Mesenchymal stem cell (in vitro differentiated cells and primary cell): ENCODE measurements at regions not wholly inside any gene's neighbourhood (a gene's known extent, or its start where the extent isn't known, plus 50 kb on each side); places are given as distances from the start of the nearest gene placed in this dataset.

ENCODE experiments used
- DNase-seq: peaks from one replicate; pipeline ENCODE4 v3.0.0-alpha.2; 2013
- H2AFZ ChIP-seq: one replicate; pipeline ENCODE4 v1.6.1; 2013; ENCODE audit warnings: low read depth, mild to moderate bottlenecking, control low read depth, inconsistent platforms, low read length, moderate library complexity
- H2AK5ac ChIP-seq: 2 replicates; pipeline ENCODE4 v1.6.1; 2013; ENCODE audit warnings: low read length, moderate library complexity, mild to moderate bottlenecking, inconsistent platforms; ENCODE audit not compliant: severe bottlenecking
- H2BK120ac ChIP-seq: one replicate; pipeline ENCODE4 v1.6.1; 2013; ENCODE audit warnings: low read depth, mild to moderate bottlenecking, inconsistent platforms, low read length, moderate library complexity
- H2BK12ac ChIP-seq, 2 experiments: one replicate each; pipeline ENCODE4 v1.6.1; 2013; ENCODE audit warnings: inconsistent platforms in 2 of 2, low read length in 2 of 2, mild to moderate bottlenecking in 2 of 2, moderate library complexity in 2 of 2, control low read depth in 1 of 2
- H2BK15ac ChIP-seq: one replicate; pipeline ENCODE4 v1.6.1; 2013; ENCODE audit warnings: mild to moderate bottlenecking, low read depth, inconsistent platforms; ENCODE audit not compliant: poor library complexity, severe bottlenecking
- H2BK5ac ChIP-seq: 2 replicates; pipeline ENCODE4 v1.6.1; 2013; ENCODE audit warnings: low read depth, mild to moderate bottlenecking, low read length, control low read depth, inconsistent platforms; ENCODE audit not compliant: poor library complexity, severe bottlenecking
- H3K14ac ChIP-seq, 2 experiments: one replicate each; pipeline ENCODE4 v1.6.1; 2013; ENCODE audit warnings: inconsistent platforms in 2 of 2, low read length in 2 of 2, control low read depth in 1 of 2, mild to moderate bottlenecking in 1 of 2, moderate library complexity in 1 of 2
- H3K18ac ChIP-seq, 2 experiments: one replicate each; pipeline ENCODE4 v1.6.1; 2013; ENCODE audit warnings: inconsistent platforms in 2 of 2, low read length in 2 of 2, control low read depth in 1 of 2, low read depth in 1 of 2, mild to moderate bottlenecking in 1 of 2
- H3K23ac ChIP-seq, 2 experiments: one replicate each; pipeline ENCODE4 v1.6.1; 2013; ENCODE audit warnings: inconsistent platforms in 2 of 2, low read length in 2 of 2, mild to moderate bottlenecking in 2 of 2, moderate library complexity in 2 of 2, control low read depth in 1 of 2
- H3K27ac ChIP-seq: 2 replicates; pipeline ENCODE4 v1.5.1; 2013; ENCODE audit warnings: mild to moderate bottlenecking, moderate library complexity, low read length, control low read depth, inconsistent platforms; ENCODE audit not compliant: poor library complexity, severe bottlenecking
- H3K27me3 ChIP-seq, 2 experiments: 2 replicates each; pipeline versions ENCODE4 v1.6.1 to v1.7.0; 2013; ENCODE audit warnings: low read length in 2 of 2, mild to moderate bottlenecking in 2 of 2, moderate library complexity in 2 of 2, control low read depth in 1 of 2, inconsistent platforms in 1 of 2; ENCODE audit not compliant: control insufficient read depth in 1 of 2, insufficient read depth in 1 of 2
- H3K36me3 ChIP-seq, 2 experiments: 2 replicates each; pipeline versions ENCODE4 v1.6.1 to v1.7.0; 2013; ENCODE audit warnings: low read length in 2 of 2, control low read depth in 1 of 2, inconsistent platforms in 1 of 2, low read depth in 1 of 2, mild to moderate bottlenecking in 1 of 2; ENCODE audit not compliant: insufficient read depth in 2 of 2, control insufficient read depth in 1 of 2
- H3K4ac ChIP-seq, 2 experiments: one replicate each; pipeline ENCODE4 v1.6.1; 2013; ENCODE audit warnings: inconsistent platforms in 2 of 2, low read length in 2 of 2, mild to moderate bottlenecking in 2 of 2, moderate library complexity in 2 of 2, control low read depth in 1 of 2, low read depth in 1 of 2
- H3K4me1 ChIP-seq: 2 replicates; pipeline ENCODE4 v1.6.1; 2013; ENCODE audit warnings: low read depth, low read length, control low read depth; ENCODE audit not compliant: control insufficient read depth, insufficient read depth
- H3K4me2 ChIP-seq: 2 replicates; pipeline ENCODE4 v1.6.1; 2013; ENCODE audit warnings: low read length, mild to moderate bottlenecking, inconsistent platforms; ENCODE audit not compliant: poor library complexity, severe bottlenecking
- H3K4me3 ChIP-seq, 2 experiments: 2 replicates each; pipeline versions ENCODE4 v1.5.1 to v1.7.0; 2013; ENCODE audit warnings: low read length in 2 of 2, mild to moderate bottlenecking in 2 of 2, control low read depth in 1 of 2, low read depth in 1 of 2; ENCODE audit not compliant: insufficient read depth in 1 of 2
- H3K79me1 ChIP-seq: replicated peaks from 2 replicates; pipeline ENCODE4 v1.6.1; 2013; ENCODE audit warnings: mild to moderate bottlenecking, control low read depth, low read length, inconsistent platforms; ENCODE audit not compliant: poor library complexity, severe bottlenecking
- H3K9ac ChIP-seq: 2 replicates; pipeline ENCODE4 v1.7.0; 2013; ENCODE audit warnings: mild to moderate bottlenecking, low read length, moderate library complexity
- H3K9me3 ChIP-seq: 2 replicates; pipeline ENCODE4 v1.7.0; 2013; ENCODE audit warnings: mild to moderate bottlenecking, low read length; ENCODE audit not compliant: control insufficient read depth
- H4K8ac ChIP-seq: one replicate; pipeline ENCODE4 v1.6.1; 2013; ENCODE audit warnings: inconsistent platforms, mild to moderate bottlenecking, low read length, moderate library complexity
- H4K91ac ChIP-seq: one replicate; pipeline ENCODE4 v1.6.1; 2013; ENCODE audit warnings: mild to moderate bottlenecking, low read length, inconsistent platforms
- WGBS: methylation state at CpG from one replicate; pipeline ENCODE4 v1.1.7; 2013; ENCODE audit warnings: mixed read lengths; 5-methylcytosine and 5-hydroxymethylcytosine counted together

GRCh38 chr2:235279965-235280364 lies 213.9 kb upstream of the AGAP1 start:
- Histone ChIP-seq H3K79me1 (no peaks in the 10 kb centered on the region), H3K27me3 (no peaks in the 10 kb centered on the region), H4K8ac (no peak overlapping the region), H4K91ac (no peak overlapping the region), H3K9me3 (no peaks in the 10 kb centered on the region), H3K36me3 (no peaks in the 10 kb centered on the region), H3K23ac (no peak overlapping the region), H3K4me1 (no peaks in the 10 kb centered on the region), H3K4me2 (no peak overlapping the region), H3K18ac (no peak overlapping the region), H3K4ac (no peak overlapping the region), H2AFZ (no peak overlapping the region), H3K27ac (no peak overlapping the region), H3K4me3 (no peak overlapping the region), H2BK5ac (no peak overlapping the region), H3K14ac (no peak overlapping the region), H2BK120ac (no peak overlapping the region), H2BK12ac (no peak overlapping the region), H3K9ac (no peak overlapping the region), H2BK15ac (no peak overlapping the region), H2AK5ac (no peak overlapping the region)
- 67% methylated on average over 1 of the region's 1 CpG for WGBS
- no peak for DNase-seq

DNA sequence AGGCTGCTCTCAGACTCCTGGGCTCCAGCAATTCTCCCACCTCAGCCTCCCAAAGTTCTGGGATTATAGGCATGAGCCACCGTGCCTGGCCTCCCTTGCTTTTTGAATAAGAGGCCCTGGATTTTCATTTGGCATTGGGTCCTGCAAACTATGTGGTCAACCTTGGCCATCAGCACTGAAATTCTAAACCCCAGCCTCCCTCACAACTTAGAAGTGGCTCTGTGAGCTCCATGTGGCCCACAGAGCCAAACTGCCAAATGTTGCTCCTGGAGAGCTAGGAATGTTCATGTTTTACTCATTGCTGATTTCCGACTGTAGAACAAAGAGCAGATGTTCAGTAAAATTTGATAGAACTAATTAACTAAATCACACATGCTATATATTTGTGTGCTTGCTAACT lies 210.6 kb upstream of the AGAP1 start:
- no peak overlapping the region for H2AK5ac ChIP-seq
- H2AFZ ChIP-seq = no peak overlapping the region
- no peak overlapping the region for H2BK15ac ChIP-seq
- H2BK12ac ChIP-seq = no peak overlapping the region
- H3K27ac ChIP-seq = no peak overlapping the region
- peaks cover 4% of the 10 kb centered on the region for H3K9me3 ChIP-seq
- no peak overlapping the region for H3K18ac ChIP-seq
- no peak for DNase-seq
- H2BK120ac ChIP-seq = no peak overlapping the region
- H3K4me2 ChIP-seq = no peak overlapping the region
- H3K4me1 ChIP-seq = no peaks in the 10 kb centered on the region
- H4K91ac ChIP-seq = no peak overlapping the region
- H3K79me1 ChIP-seq = no peaks in the 10 kb centered on the region
- no peaks in the 10 kb centered on the region for H3K36me3 ChIP-seq
- H2BK5ac ChIP-seq = no peak overlapping the region
- H3K27me3 ChIP-seq = peaks cover 4 to 7% of the 10 kb centered on the region in 2 experiments
- no peak overlapping the region for H3K23ac ChIP-seq
- H3K4me3 ChIP-seq = no peak overlapping the region
- WGBS = 72% methylated on average over 2 of the region's 2 CpGs
- no peak overlapping the region for H4K8ac ChIP-seq
- no peak overlapping the region for H3K9ac ChIP-seq
- no peak overlapping the region for H3K4ac ChIP-seq
- H3K14ac ChIP-seq = no peak overlapping the region

- 84% methylated on average over 3 of the region's 3 CpGs for WGBS
- Histone ChIP-seq H2AK5ac (no peak overlapping the region), H3K4me3 (no peak overlapping the region), H2BK5ac (no peak overlapping the region), H2BK12ac (no peak overlapping the region), H3K4me2 (no peak overlapping the region), H3K36me3 (no peaks in the 10 kb centered on the region), H3K4me1 (no peaks in the 10 kb centered on the region), H3K27me3 (peaks cover 4 to 7% of the 10 kb centered on the region in 2 experiments), H3K14ac (no peak overlapping the region), H3K4ac (no peak overlapping the region), H3K9me3 (peaks cover 4% of the 10 kb centered on the region), H2BK15ac (no peak overlapping the region), H4K91ac (no peak overlapping the region), H3K9ac (no peak overlapping the region), H2AFZ (no peak overlapping the region), H3K18ac (no peak overlapping the region), H3K79me1 (no peaks in the 10 kb centered on the region), H3K27ac (no peak overlapping the region), H4K8ac (no peak overlapping the region), H2BK120ac (no peak overlapping the region), H3K23ac (no peak overlapping the region)
- DNase-seq = no peak
Measured at GRCh38 chr2:235286622-235287374, 207.0 kb upstream of the AGAP1 start.

- Histone ChIP-seq H2BK15ac (no peak overlapping the region), H3K36me3 (no peaks in the 10 kb centered on the region), H3K79me1 (no peaks in the 10 kb centered on the region), H2AFZ (no peak overlapping the region), H2BK120ac (no peak overlapping the region), H3K18ac (no peak overlapping the region), H2BK5ac (no peak overlapping the region), H3K14ac (no peak overlapping the region), H2AK5ac (no peak overlapping the region), H3K9ac (no peak overlapping the region), H3K4me2 (no peak overlapping the region), H2BK12ac (no peak overlapping the region), H4K8ac (no peak overlapping the region), H4K91ac (no peak overlapping the region), H3K4ac (no peak overlapping the region), H3K27me3 (peaks cover 5 to 10% of the 10 kb centered on the region in 2 experiments), H3K4me1 (no peaks in the 10 kb centered on the region), H3K4me3 (no peak overlapping the region), H3K23ac (no peak overlapping the region), H3K27ac (no peak overlapping the region), H3K9me3 (peaks cover 4% of the 10 kb centered on the region)
- 83% methylated on average over 5 of the region's 6 CpGs for WGBS
- no peak for DNase-seq
Measured at GRCh38 chr2:235287375-235287733, 206.5 kb upstream of the AGAP1 start.
